Effector memory CD4-positive, alpha-beta T cell (primary cell): ENCODE measurements at regions not wholly inside any gene's neighbourhood (a gene's known extent, or its start where the extent isn't known, plus 50 kb on each side); places are given as distances from the start of the nearest gene placed in this dataset.

Source experiments
- DNase-seq, 3 donors: peaks; one replicate each; pipeline ENCODE4 v3.0.0-alpha.2; 2020
- H3K27ac ChIP-seq: 2 replicates; pipeline ENCODE4 v1.7.0; 2013; ENCODE audit warnings: mild to moderate bottlenecking, low read length, moderate library complexity; ENCODE audit not compliant: insufficient read depth, poor library complexity, severe bottlenecking
- H3K27me3 ChIP-seq: replicated peaks from 2 replicates; pipeline ENCODE4 v1.7.0; 2013; ENCODE audit warnings: mild to moderate bottlenecking, low read length; ENCODE audit not compliant: insufficient read depth, control insufficient read depth, poor library complexity, severe bottlenecking
- H3K36me3 ChIP-seq: 2 replicates; pipeline ENCODE4 v1.7.0; 2013; ENCODE audit warnings: mild to moderate bottlenecking, low read length, moderate library complexity; ENCODE audit not compliant: control insufficient read depth, insufficient read depth
- H3K4me1 ChIP-seq: 2 replicates; pipeline ENCODE4 v1.7.0; 2013; ENCODE audit warnings: low read length, mild to moderate bottlenecking; ENCODE audit not compliant: control insufficient read depth, insufficient read depth, poor library complexity, severe bottlenecking
- H3K4me3 ChIP-seq: 2 replicates; pipeline ENCODE4 v1.7.0; 2013; ENCODE audit warnings: low read length, low read depth, mild to moderate bottlenecking; ENCODE audit not compliant: insufficient read depth, poor library complexity, severe bottlenecking
- H3K9me3 ChIP-seq: 2 replicates; pipeline ENCODE4 v1.7.0; 2013; ENCODE audit warnings: mild to moderate bottlenecking, low read length, moderate library complexity; ENCODE audit not compliant: control insufficient read depth

- no peaks in the 10 kb centered on the region for H3K9me3 ChIP-seq
- no peaks in the 10 kb centered on the region for H3K27me3 ChIP-seq
- H3K4me3 ChIP-seq, result no peak overlapping the region
- no peak overlapping the region for H3K27ac ChIP-seq
- H3K36me3 ChIP-seq, result no peaks in the 10 kb centered on the region
- no peaks in the 10 kb centered on the region for H3K4me1 ChIP-seq
- no peak for DNase-seq
These were observed 293.0 kb upstream of the NPSR1 start for GRCh38 chr7:34365011-34365410.

GRCh38 chr7:34365611-34366010, 292.4 kb upstream of the NPSR1 start:
- Histone ChIP-seq H3K9me3 (no peaks in the 10 kb centered on the region), H3K4me1 (no peaks in the 10 kb centered on the region), H3K36me3 (no peaks in the 10 kb centered on the region), H3K4me3 (no peak overlapping the region), H3K27me3 (no peaks in the 10 kb centered on the region), H3K27ac (no peak overlapping the region)
- no peak for DNase-seq

GRCh38 chr7:34371922-34372321, 286.1 kb upstream of the NPSR1 start:
- Histone ChIP-seq H3K36me3 (no peaks in the 10 kb centered on the region), H3K4me3 (no peak overlapping the region), H3K27ac (no peak overlapping the region), H3K9me3 (no peaks in the 10 kb centered on the region), H3K27me3 (no peaks in the 10 kb centered on the region), H3K4me1 (no peaks in the 10 kb centered on the region)
- no peak for DNase-seq

- Histone ChIP-seq H3K27ac (no peak overlapping the region), H3K4me3 (no peak overlapping the region), H3K36me3 (no peaks in the 10 kb centered on the region), H3K9me3 (no peaks in the 10 kb centered on the region), H3K27me3 (no peaks in the 10 kb centered on the region), H3K4me1 (no peaks in the 10 kb centered on the region)
- DNase-seq, result no peak
These were observed 284.1 kb upstream of the NPSR1 start for GRCh38 chr7:34373940-34374339.

- DNase-seq, result no peak
- Histone ChIP-seq H3K36me3 (no peaks in the 10 kb centered on the region), H3K4me3 (no peak overlapping the region), H3K4me1 (no peaks in the 10 kb centered on the region), H3K27me3 (no peaks in the 10 kb centered on the region), H3K9me3 (no peaks in the 10 kb centered on the region), H3K27ac (no peak overlapping the region)
These were observed 275.7 kb upstream of the NPSR1 start for GRCh38 chr7:34382166-34382893.

- Histone ChIP-seq H3K9me3 (no peaks in the 10 kb centered on the region), H3K27ac (no peak overlapping the region), H3K36me3 (no peaks in the 10 kb centered on the region), H3K4me3 (no peak overlapping the region), H3K4me1 (no peaks in the 10 kb centered on the region), H3K27me3 (no peaks in the 10 kb centered on the region)
- DNase-seq, result no peak
These were observed 272.6 kb upstream of the NPSR1 start for GRCh38 chr7:34385384-34385783.

- Histone ChIP-seq H3K36me3 (no peaks in the 10 kb centered on the region), H3K4me3 (no peak overlapping the region), H3K4me1 (no peaks in the 10 kb centered on the region), H3K9me3 (no peaks in the 10 kb centered on the region), H3K27ac (no peak overlapping the region), H3K27me3 (no peaks in the 10 kb centered on the region)
- no peak for DNase-seq
These were observed 268.5 kb upstream of the NPSR1 start for GRCh38 chr7:34389332-34390078.

- Histone ChIP-seq H3K4me3 (no peak overlapping the region), H3K9me3 (no peaks in the 10 kb centered on the region), H3K36me3 (no peaks in the 10 kb centered on the region), H3K27me3 (no peaks in the 10 kb centered on the region), H3K4me1 (no peaks in the 10 kb centered on the region), H3K27ac (no peak overlapping the region)
- DNase-seq, result no peak
These were observed 267.9 kb upstream of the NPSR1 start for GRCh38 chr7:34390103-34390502.

- Histone ChIP-seq H3K27ac (no peak overlapping the region), H3K36me3 (no peaks in the 10 kb centered on the region), H3K27me3 (no peaks in the 10 kb centered on the region), H3K9me3 (no peaks in the 10 kb centered on the region), H3K4me1 (no peaks in the 10 kb centered on the region), H3K4me3 (no peak overlapping the region)
- DNase-seq, result no peak
These were observed 265.0 kb upstream of the NPSR1 start for GRCh38 chr7:34392972-34393371.

GRCh38 chr7:34396437-34397064, 261.5 kb upstream of the NPSR1 start:
- no peak overlapping the region for H3K4me3 ChIP-seq
- no peak overlapping the region for H3K27ac ChIP-seq
- no peaks in the 10 kb centered on the region for H3K27me3 ChIP-seq
- H3K9me3 ChIP-seq, result no peaks in the 10 kb centered on the region
- H3K4me1 ChIP-seq, result no peaks in the 10 kb centered on the region
- no peaks in the 10 kb centered on the region for H3K36me3 ChIP-seq
- DNase-seq, result no peak
